ENCODE measurements at regions not wholly inside any gene's neighbourhood (a gene's known extent, or its start where the extent isn't known, plus 50 kb on each side); places are given as distances from the start of the nearest gene placed in this dataset.

GRCh38 chr21:35316933-35317332 is 267.8 kb upstream of the RUNX1 start:
- no peak for FAIRE-seq
- no peak for TF ChIP-seq CTCF (IDR thresholded peaks at IDR 0.05)
- Histone ChIP-seq H3K36me3 (no peaks in the 10 kb centered on the region), H3K4me3 (no peak overlapping the region), H3K4me1 (no peaks in the 10 kb centered on the region), H3K27me3 (no peaks in the 10 kb centered on the region), H3K9me3 (no peaks in the 10 kb centered on the region), H3K27ac (no peak overlapping the region)
- WGBS, 2 donors = 17 to 19% methylated on average over 4 of the region's 4 CpGs
- ATAC-seq = peak in 2 of 4 donors; percentile 35 to 72
- no peak for DNase-seq
- intact Hi-C loops (cut with DNase I) = no loop called here

GRCh38 chr21:35316456-35316855 is 267.4 kb upstream of the RUNX1 start:
- ATAC-seq (no peak), FAIRE-seq (no peak), DNase-seq (no peak)
- Histone ChIP-seq H3K9me3 (no peaks in the 10 kb centered on the region), H3K27ac (no peak overlapping the region), H3K36me3 (no peaks in the 10 kb centered on the region), H3K4me3 (no peak overlapping the region), H3K4me1 (no peaks in the 10 kb centered on the region), H3K27me3 (no peaks in the 10 kb centered on the region)
- TF ChIP-seq CTCF (IDR thresholded peaks at IDR 0.05) = no peak
- intact Hi-C loops (cut with DNase I) = no loop called here

DNA sequence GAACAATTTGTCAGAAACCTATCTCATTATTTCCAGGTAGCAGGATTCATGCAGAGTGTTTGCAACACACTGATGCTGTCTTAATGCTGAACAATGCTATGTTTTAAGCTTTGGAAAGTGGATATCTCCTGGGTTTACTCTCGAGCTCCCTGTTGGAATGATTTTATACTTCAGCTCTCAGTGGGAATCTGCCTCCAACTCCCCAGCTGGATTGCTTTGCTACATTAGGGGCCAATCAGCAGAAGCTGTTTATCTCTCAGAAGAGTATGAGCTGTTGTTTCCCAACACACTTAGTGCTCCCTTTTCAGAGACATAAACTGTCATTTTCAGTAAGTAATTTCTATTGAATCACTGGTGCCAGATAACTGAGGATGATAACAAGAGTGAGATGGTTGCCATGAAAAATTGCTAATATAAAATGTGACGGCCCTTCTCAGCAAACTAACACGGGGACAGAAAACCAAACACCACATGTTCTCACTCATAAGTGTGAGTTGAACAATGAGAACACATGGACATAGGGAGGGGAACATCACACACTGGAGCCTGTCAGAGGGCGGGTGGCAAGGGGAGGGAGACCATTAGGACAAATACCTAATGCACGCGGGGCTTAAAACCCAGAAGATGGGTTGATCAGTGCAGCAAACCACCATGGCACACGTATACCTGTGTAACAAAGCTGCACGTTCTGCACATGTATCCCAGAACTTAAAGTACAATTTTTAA is 265.9 kb upstream of the RUNX1 start:
- DNase-seq = no peak
- no peak for TF ChIP-seq CTCF (IDR thresholded peaks at IDR 0.05)
- Histone ChIP-seq H3K4me3 (no peak overlapping the region), H3K27ac (no peak overlapping the region), H3K36me3 (no peaks in the 10 kb centered on the region), H3K9me3 (no peaks in the 10 kb centered on the region), H3K4me1 (no peaks in the 10 kb centered on the region), H3K27me3 (no peaks in the 10 kb centered on the region)
- ATAC-seq = peak in 2 of 4 donors; percentile 21 to 22
- WGBS, 2 donors = 52 to 59% methylated on average over 8 of the region's 8 CpGs
- intact Hi-C loops (cut with DNase I) = no loop called here
- FAIRE-seq = no peak

DNA sequence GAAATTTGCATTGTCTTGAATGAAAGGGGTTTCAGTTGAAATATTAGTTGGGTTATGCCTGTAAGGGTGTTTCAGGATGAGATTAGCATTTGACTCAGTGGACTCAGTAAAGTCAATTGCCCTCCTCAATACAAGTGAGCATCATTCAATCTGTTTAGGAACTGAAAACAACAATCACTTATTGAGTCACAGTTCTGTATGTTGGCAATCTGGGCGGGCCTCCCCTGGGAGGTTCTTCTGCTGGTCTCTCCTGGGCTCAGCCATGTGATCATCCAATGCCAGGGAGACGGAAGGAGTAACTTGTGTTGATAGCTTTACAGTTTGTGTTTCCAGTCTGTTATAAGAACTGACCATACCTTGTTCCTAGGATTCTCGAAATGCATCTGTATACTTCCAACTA is 262.9 kb upstream of the RUNX1 start:
- no peak for FAIRE-seq

More for the DNA sequence above, 262.9 kb upstream of the RUNX1 start:
- Histone ChIP-seq H3K4me1 (no peaks in the 10 kb centered on the region), H3K27me3 (no peaks in the 10 kb centered on the region), H3K27ac (no peak overlapping the region), H3K4me3 (no peak overlapping the region), H3K36me3 (no peaks in the 10 kb centered on the region), H3K9me3 (no peaks in the 10 kb centered on the region)
- intact Hi-C loops (cut with DNase I) = no loop called here
- DNase-seq (no peak), ATAC-seq (no peak)
- WGBS, 2 donors = 77 to 90% methylated on average over 3 of the region's 3 CpGs
- no peak for TF ChIP-seq CTCF (IDR thresholded peaks at IDR 0.05)

Measured in pancreas (tissue), 10 donors.